ENCODE measurements at regions not wholly inside any gene's neighbourhood (a gene's known extent, or its start where the extent isn't known, plus 50 kb on each side); places are given as distances from the start of the nearest gene placed in this dataset.

DNA sequence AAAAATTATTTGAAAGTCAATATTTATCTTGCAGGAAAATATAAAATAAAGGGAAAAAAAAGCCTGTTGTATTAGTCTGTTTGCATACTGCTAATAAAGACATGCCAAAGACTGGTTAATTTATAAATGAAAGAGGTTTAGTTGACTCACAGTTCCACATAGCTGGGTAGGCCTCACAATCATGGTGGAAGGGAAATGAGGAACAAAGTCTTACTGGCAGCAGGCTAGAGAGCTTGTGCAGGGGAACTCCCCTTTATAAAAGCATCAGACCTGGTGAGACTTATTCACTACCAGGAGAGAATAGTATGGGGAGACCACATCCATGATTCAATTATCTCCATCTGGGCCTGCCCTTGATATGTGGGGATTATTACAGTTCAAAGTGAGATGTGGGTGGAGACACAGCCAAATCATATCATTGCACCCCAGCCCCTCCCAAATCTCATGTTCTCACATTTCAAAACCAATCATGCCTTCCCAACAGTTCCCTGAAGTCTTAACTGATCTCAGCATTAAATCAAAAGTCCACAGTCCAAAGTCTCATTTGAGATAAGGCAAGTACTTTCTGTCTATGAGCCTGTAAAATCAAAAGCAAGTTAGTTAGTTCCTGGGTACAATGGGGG is 1416.5 kb upstream of the SPRY2 start:
- Histone ChIP-seq H3K9me2 (ENCODE audit: insufficient read depth, low read length) (no peaks in the 10 kb centered on the region), H2AFZ (ENCODE audit: low read length) (no peak overlapping the region), H4K20me1 (ENCODE audit: insufficient read depth, low read length) (no peaks in the 10 kb centered on the region), H3K27ac (ENCODE audit: low read depth, low read length, poor library complexity, severe bottlenecking) (no peak overlapping the region), H3K4me3 (ENCODE audit: low read depth, low read length, poor library complexity, severe bottlenecking) (no peak overlapping the region), H3K36me3 (ENCODE audit: insufficient read depth, low read length) (no peaks in the 10 kb centered on the region), H3K79me2 (ENCODE audit: insufficient read depth, low read depth, low read length) (no peaks in the 10 kb centered on the region), H3K4me2 (ENCODE audit: low read length) (no peak overlapping the region), H3K9me3 (ENCODE audit: low read length) (no peaks in the 10 kb centered on the region), H3K4me1 (ENCODE audit: insufficient read depth, low read length, poor library complexity, severe bottlenecking) (no peaks in the 10 kb centered on the region)
- intact Hi-C loops (cut with micrococcal nuclease; ENCODE audit: unreplicated experiment), result no loop called here
- ChIA-PET CTCF (ENCODE audit: unreplicated experiment) (no interaction called here), POLR2A (interaction anchor here (0.7 kb wide), 1 partner anchor 47 kb away, joined by 3 read pairs; no protein-coding TSS in a partner anchor)
- no peak for DNase-seq (ENCODE audit: low spot score)
- no TSS peak for BruUV-seq (replicated peaks)
- no peak for TF ChIP-seq EZH2phosphoT487 (IDR thresholded peaks at IDR 0.05; ENCODE audit: borderline replicate concordance, low read depth, low read length)
- TF ChIP-seq, protein P1, sequence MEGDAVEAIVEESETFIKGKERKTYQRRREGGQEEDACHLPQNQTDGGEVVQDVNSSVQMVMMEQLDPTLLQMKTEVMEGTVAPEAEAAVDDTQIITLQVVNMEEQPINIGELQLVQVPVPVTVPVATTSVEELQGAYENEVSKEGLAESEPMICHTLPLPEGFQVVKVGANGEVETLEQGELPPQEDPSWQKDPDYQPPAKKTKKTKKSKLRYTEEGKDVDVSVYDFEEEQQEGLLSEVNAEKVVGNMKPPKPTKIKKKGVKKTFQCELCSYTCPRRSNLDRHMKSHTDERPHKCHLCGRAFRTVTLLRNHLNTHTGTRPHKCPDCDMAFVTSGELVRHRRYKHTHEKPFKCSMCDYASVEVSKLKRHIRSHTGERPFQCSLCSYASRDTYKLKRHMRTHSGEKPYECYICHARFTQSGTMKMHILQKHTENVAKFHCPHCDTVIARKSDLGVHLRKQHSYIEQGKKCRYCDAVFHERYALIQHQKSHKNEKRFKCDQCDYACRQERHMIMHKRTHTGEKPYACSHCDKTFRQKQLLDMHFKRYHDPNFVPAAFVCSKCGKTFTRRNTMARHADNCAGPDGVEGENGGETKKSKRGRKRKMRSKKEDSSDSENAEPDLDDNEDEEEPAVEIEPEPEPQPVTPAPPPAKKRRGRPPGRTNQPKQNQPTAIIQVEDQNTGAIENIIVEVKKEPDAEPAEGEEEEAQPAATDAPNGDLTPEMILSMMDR (conservative IDR thresholded peaks at IDR 0.05; ENCODE audit: low read length), result no peak

DNA sequence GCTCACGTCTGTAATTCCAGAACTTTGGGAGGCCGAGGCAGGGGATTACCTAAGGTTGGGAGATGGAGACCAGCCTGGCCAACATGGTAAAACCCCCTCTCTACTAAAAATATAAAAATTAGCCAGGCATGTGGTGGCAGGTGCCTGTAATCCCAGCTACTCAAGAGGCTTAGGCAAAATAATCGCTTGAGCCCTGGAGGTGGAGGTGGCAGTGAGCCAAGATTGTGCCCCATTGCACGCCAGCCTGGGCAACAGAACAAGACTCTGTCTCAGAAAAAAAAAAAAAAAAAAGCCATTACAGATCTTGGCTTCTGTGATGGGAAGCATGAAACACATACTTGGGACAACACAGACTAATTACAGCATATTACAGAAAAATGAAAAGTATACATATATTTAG is 1404.5 kb upstream of the SPRY2 start:
- Histone ChIP-seq H3K9me2 (ENCODE audit: insufficient read depth, low read length) (no peaks in the 10 kb centered on the region), H3K4me2 (ENCODE audit: low read length) (no peak overlapping the region), H3K79me2 (ENCODE audit: insufficient read depth, low read depth, low read length) (no peaks in the 10 kb centered on the region), H2AFZ (ENCODE audit: low read length) (no peak overlapping the region), H3K36me3 (ENCODE audit: insufficient read depth, low read length) (no peaks in the 10 kb centered on the region), H3K4me3 (ENCODE audit: low read depth, low read length, poor library complexity, severe bottlenecking) (no peak overlapping the region), H3K9me3 (ENCODE audit: low read length) (no peaks in the 10 kb centered on the region), H3K27ac (ENCODE audit: low read depth, low read length, poor library complexity, severe bottlenecking) (no peak overlapping the region), H3K4me1 (ENCODE audit: insufficient read depth, low read length, poor library complexity, severe bottlenecking) (no peaks in the 10 kb centered on the region), H4K20me1 (ENCODE audit: insufficient read depth, low read length) (no peaks in the 10 kb centered on the region)
- no TSS peak for BruUV-seq (replicated peaks)
- DNase-seq (ENCODE audit: low spot score), result no peak
- CTCF ChIA-PET (ENCODE audit: unreplicated experiment), result no interaction called here
- TF ChIP-seq EZH2phosphoT487 (IDR thresholded peaks at IDR 0.05; ENCODE audit: borderline replicate concordance, low read depth, low read length), result no peak
- TF ChIP-seq, protein P1 (conservative IDR thresholded peaks at IDR 0.05; ENCODE audit: low read length), result no peak
- intact Hi-C loops (cut with micrococcal nuclease; ENCODE audit: unreplicated experiment), result no loop called here
- POLR2A ChIA-PET, result no interaction called here

DNA sequence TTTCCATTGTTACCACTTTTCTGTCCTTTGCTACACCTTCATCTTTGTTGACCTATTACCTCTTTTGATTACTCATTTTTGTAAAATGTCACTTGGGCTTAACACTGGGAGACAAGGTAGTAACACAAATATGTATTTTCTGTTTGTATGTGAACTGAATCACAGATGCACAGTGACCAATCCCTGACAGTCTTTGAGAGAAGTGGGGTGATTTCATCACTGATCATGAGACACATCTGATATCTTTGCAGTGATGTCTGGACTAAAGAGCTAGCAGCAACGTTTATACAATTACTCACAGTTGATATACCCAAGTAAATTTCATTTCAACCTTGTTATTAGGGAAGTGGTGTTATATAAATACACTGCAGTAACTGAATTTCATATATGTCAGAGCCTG is 1397.4 kb upstream of the SPRY2 start:
- ChIA-PET POLR2A (no interaction called here), CTCF (ENCODE audit: unreplicated experiment) (no interaction called here)
- no peaks in the 10 kb centered on the region for H3K4me1 ChIP-seq (ENCODE audit: insufficient read depth, low read length, poor library complexity, severe bottlenecking)
- no peaks in the 10 kb centered on the region for H3K9me2 ChIP-seq (ENCODE audit: insufficient read depth, low read length)
- no peaks in the 10 kb centered on the region for H3K79me2 ChIP-seq (ENCODE audit: insufficient read depth, low read depth, low read length)
- H3K4me2 ChIP-seq (ENCODE audit: low read length), result no peak overlapping the region
- no TSS peak for BruUV-seq (replicated peaks)
- DNase-seq (ENCODE audit: low spot score), result no peak
- H3K4me3 ChIP-seq (ENCODE audit: low read depth, low read length, poor library complexity, severe bottlenecking), result no peak overlapping the region
- intact Hi-C loops (cut with micrococcal nuclease; ENCODE audit: unreplicated experiment), result no loop called here
- H4K20me1 ChIP-seq (ENCODE audit: insufficient read depth, low read length), result no peaks in the 10 kb centered on the region
- H2AFZ ChIP-seq (ENCODE audit: low read length), result no peak overlapping the region
- H3K36me3 ChIP-seq (ENCODE audit: insufficient read depth, low read length), result no peaks in the 10 kb centered on the region
- no peak overlapping the region for H3K27ac ChIP-seq (ENCODE audit: low read depth, low read length, poor library complexity, severe bottlenecking)
- TF ChIP-seq, protein P1 (conservative IDR thresholded peaks at IDR 0.05; ENCODE audit: low read length), result no peak
- no peak for TF ChIP-seq EZH2phosphoT487 (IDR thresholded peaks at IDR 0.05; ENCODE audit: borderline replicate concordance, low read depth, low read length)
- no peaks in the 10 kb centered on the region; the same call in 1 of the 2 replicates for H3K9me3 ChIP-seq (ENCODE audit: low read length)
